Endothelial cell of umbilical vein (primary cell): ENCODE measurements at regions not wholly inside any gene's neighbourhood (a gene's known extent, or its start where the extent isn't known, plus 50 kb on each side); places are given as distances from the start of the nearest gene placed in this dataset.

Experiments used
- BruUV-seq: library from RNA; stranded (reverse); fragments of 400-500 nt; replicated peaks from 2 replicates; lab custom pipeline; 2021; lab: Mats Ljungman, UMichigan
- CTCF ChIA-PET: fragments of 300-600, 350-600 bp; sonication (Branson Sonifier 250); formaldehyde crosslinking; loops from one replicate; lab custom pipeline; 2021; ENCODE audit warnings: antibody characterized with exemption, inconsistent platforms; lab: Charles Lee
- POLR2A ChIA-PET: fragments of 300-600, 350-600 bp; sonication (Branson Sonifier 250); formaldehyde crosslinking; loops from one replicate; lab custom pipeline; 2021; ENCODE audit warnings: antibody characterized with exemption, inconsistent platforms; lab: Charles Lee
- DNase-seq: peaks from one replicate; pipeline ENCODE4 v3.0.0-alpha.2; 2011; ENCODE audit warnings: low read depth, low spot score
- FAIRE-seq: peaks from 2 replicates; lab custom pipeline; 2011; peaks lifted over from hg19 to GRCh38; lab: Jason Lieb, UNC
- H2AFZ ChIP-seq: 2 replicates; pipeline ENCODE4 v1.6.0; 2012; ENCODE audit warnings: low read depth, low read length, control low read depth, inconsistent platforms
- H3K27ac ChIP-seq: 2 replicates; pipeline ENCODE4 v1.5.1; 2011; ENCODE audit warnings: low read depth, mild to moderate bottlenecking, control low read depth, low read length, moderate library complexity; ENCODE audit not compliant: insufficient read depth
- H3K27me3 ChIP-seq, 2 experiments: 2 replicates each; pipeline versions ENCODE4 v1.6.0 to v1.6.1; 2011; ENCODE audit warnings: low read length in 2 of 2, mixed read lengths in 1 of 2; ENCODE audit not compliant: control insufficient read depth in 2 of 2, insufficient read depth in 2 of 2
- H3K36me3 ChIP-seq, 2 experiments: 2 replicates in 1 of 2; 3 replicates in 1 of 2; pipeline ENCODE4 v1.5.1; 2011; ENCODE audit warnings: low read length in 2 of 2, mild to moderate bottlenecking in 1 of 2, moderate library complexity in 1 of 2; ENCODE audit not compliant: control insufficient read depth in 2 of 2, insufficient read depth in 2 of 2; ENCODE audit errors: extremely low read depth in 1 of 2
- H3K4me1 ChIP-seq: 3 replicates; pipeline ENCODE4 v1.5.1; 2011; ENCODE audit warnings: mild to moderate bottlenecking, low read length; ENCODE audit not compliant: control insufficient read depth, insufficient read depth; ENCODE audit errors: extremely low read depth
- H3K4me2 ChIP-seq: 2 replicates; pipeline ENCODE4 v1.6.1; 2011; ENCODE audit warnings: low read length, control low read depth, mixed read lengths; ENCODE audit not compliant: insufficient read depth
- H3K4me3 ChIP-seq, 3 experiments: fragments of 200-600 bp in 1 of 3; sonication (generic), shearing (Covaris generic) in 1 of 3; replicated peaks in 1 of 3; 2 replicates each; pipeline ENCODE4 v1.5.1; 2011 to 2016; ENCODE audit warnings: control low read depth in 3 of 3, low read length in 3 of 3, mild to moderate bottlenecking in 2 of 3, inconsistent platforms in 1 of 3, low read depth in 1 of 3, moderate library complexity in 1 of 3; ENCODE audit not compliant: insufficient read depth in 1 of 3
- H3K79me2 ChIP-seq: 2 replicates; pipeline ENCODE4 v1.6.0; 2012; ENCODE audit warnings: low read length, inconsistent platforms; ENCODE audit not compliant: control insufficient read depth, insufficient read depth
- H3K9ac ChIP-seq: replicated peaks from 2 replicates; pipeline ENCODE3; 2011; ENCODE audit warnings: low read length, control low read depth; ENCODE audit not compliant: insufficient read depth; ENCODE audit errors: extremely low read depth
- H3K9me1 ChIP-seq: replicated peaks from 3 replicates; pipeline ENCODE4 v1.6.0; 2011; ENCODE audit warnings: mild to moderate bottlenecking, low read length; ENCODE audit not compliant: control insufficient read depth, insufficient read depth; ENCODE audit errors: extremely low read depth
- H3K9me3 ChIP-seq: replicated peaks from 2 replicates; pipeline ENCODE4 v1.5.1; 2012; ENCODE audit warnings: low read length, inconsistent platforms; ENCODE audit not compliant: control insufficient read depth, insufficient read depth
- H4K20me1 ChIP-seq: replicated peaks from 2 replicates; pipeline ENCODE3; 2011; ENCODE audit warnings: mild to moderate bottlenecking, low read length; ENCODE audit not compliant: control insufficient read depth, insufficient read depth; ENCODE audit errors: extremely low read depth
- EZH2 ChIP-seq: IDR thresholded peaks from 2 replicates; pipeline ENCODE4 v1.6.1; 2012; ENCODE audit warnings: borderline replicate concordance, low read depth, mild to moderate bottlenecking, moderate library complexity, low read length, inconsistent platforms; ENCODE audit not compliant: severe bottlenecking
- FOS ChIP-seq: IDR thresholded peaks from 2 replicates; pipeline ENCODE4 v1.6.1; 2011; ENCODE audit warnings: mild to moderate bottlenecking, low read length, moderate library complexity, borderline replicate concordance; ENCODE audit not compliant: insufficient read depth
- GATA2 ChIP-seq: IDR thresholded peaks from 2 replicates; pipeline ENCODE4 v1.7.0; 2011; ENCODE audit warnings: low read depth, mild to moderate bottlenecking, moderate library complexity, mixed read lengths, low read length; ENCODE audit not compliant: insufficient read length, insufficient read depth
- JUN ChIP-seq: IDR thresholded peaks from 2 replicates; pipeline ENCODE4 v1.6.1; 2011; ENCODE audit warnings: borderline replicate concordance, low read depth; ENCODE audit not compliant: insufficient read length, insufficient read depth
- MYC ChIP-seq: IDR thresholded peaks from one replicate; pipeline ENCODE4 v1.6.1; 2011; ENCODE audit warnings: mild to moderate bottlenecking, low read depth, low read length
- POLR2A ChIP-seq: IDR thresholded peaks from 2 replicates; pipeline ENCODE4 v1.6.1; 2012; ENCODE audit warnings: low read depth, mild to moderate bottlenecking, control low read depth, low read length
- POLR2AphosphoS5 ChIP-seq: IDR thresholded peaks from 2 replicates; pipeline ENCODE4 v1.6.1; 2012; ENCODE audit warnings: low read depth, mild to moderate bottlenecking, control low read depth, low read length, moderate library complexity; ENCODE audit not compliant: insufficient read depth
- dilution Hi-C: fragments of 300-500 bp; cut with MboI; formaldehyde crosslinking; loops from one replicate; pipeline ENCODE4 v1.15.0; 2019; ENCODE audit warnings: low sequenced_read_pairs; ENCODE audit not compliant: extremely low pct_ligation_motif_present
- intact Hi-C: fragments of 100-400 bp; cut with micrococcal nuclease; formaldehyde crosslinking; loops from one replicate; pipeline ENCODE4 v1.10.0; 2022
- TF ChIP-seq, protein P1 (sequence below): IDR thresholded peaks from 2 replicates; pipeline ENCODE4 v1.6.1; 2011; ENCODE audit not compliant: insufficient read depth, insufficient read length
- TF ChIP-seq, protein P2 (sequence below), 2 donors: IDR thresholded peaks; 1 replicate in 1 of 2; 2 replicates in 1 of 2; pipeline ENCODE4 v1.5.1; 2011; ENCODE audit warnings: low read length in 2 of 2, mild to moderate bottlenecking in 2 of 2, moderate library complexity in 2 of 2, control low read depth in 1 of 2, inconsistent platforms in 1 of 2, low read depth in 1 of 2; ENCODE audit not compliant: insufficient read depth in 1 of 2; ENCODE audit errors: extremely low read depth in 1 of 2

DNA sequence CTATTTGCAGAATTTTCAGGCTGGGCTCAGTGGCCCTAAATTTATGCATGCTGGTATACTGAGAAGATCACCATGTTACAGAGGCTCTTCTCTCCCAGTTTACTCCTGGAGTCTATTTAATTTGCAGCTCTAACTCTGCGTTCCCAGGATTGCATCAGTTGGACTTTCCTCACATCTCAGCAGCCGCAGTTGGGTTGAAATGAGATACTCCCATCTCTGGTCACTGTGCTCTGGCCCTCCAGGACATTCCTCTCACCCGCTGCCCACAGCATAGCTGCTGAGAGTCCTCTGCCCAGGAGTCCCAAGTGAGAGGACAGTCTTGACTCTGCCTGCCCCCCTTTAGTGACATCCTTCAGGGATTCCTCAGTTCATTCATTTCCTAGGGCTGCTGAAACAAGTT lies 150.9 kb downstream of the LACC1 start:
- Histone ChIP-seq H3K4me1 (no peaks in the 10 kb centered on the region), H4K20me1 (no peaks in the 10 kb centered on the region), H3K36me3 (no peaks in the 10 kb centered on the region), H3K9me3 (no peaks in the 10 kb centered on the region), H3K79me2 (no peaks in the 10 kb centered on the region), H3K27ac (no peak overlapping the region), H3K27me3 (peaks cover 5 to 10% of the 10 kb centered on the region in 2 experiments), H3K4me2 (no peak overlapping the region), H2AFZ (no peak overlapping the region), H3K9ac (no peak overlapping the region), H3K4me3 (no peak overlapping the region), H3K9me1 (no peaks in the 10 kb centered on the region)
- intact Hi-C loops (no loop called here), dilution Hi-C loops (no loop called here)
- CTCF ChIA-PET = no interaction called here
- FAIRE-seq (no peak), DNase-seq (no peak)
- TF ChIP-seq FOS = no peak
- TF ChIP-seq, protein P1, sequence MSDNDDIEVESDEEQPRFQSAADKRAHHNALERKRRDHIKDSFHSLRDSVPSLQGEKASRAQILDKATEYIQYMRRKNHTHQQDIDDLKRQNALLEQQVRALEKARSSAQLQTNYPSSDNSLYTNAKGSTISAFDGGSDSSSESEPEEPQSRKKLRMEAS = no peak
- no peak for TF ChIP-seq GATA2
- no peak for TF ChIP-seq POLR2AphosphoS5
- no peak for TF ChIP-seq MYC
- TF ChIP-seq, protein P2, sequence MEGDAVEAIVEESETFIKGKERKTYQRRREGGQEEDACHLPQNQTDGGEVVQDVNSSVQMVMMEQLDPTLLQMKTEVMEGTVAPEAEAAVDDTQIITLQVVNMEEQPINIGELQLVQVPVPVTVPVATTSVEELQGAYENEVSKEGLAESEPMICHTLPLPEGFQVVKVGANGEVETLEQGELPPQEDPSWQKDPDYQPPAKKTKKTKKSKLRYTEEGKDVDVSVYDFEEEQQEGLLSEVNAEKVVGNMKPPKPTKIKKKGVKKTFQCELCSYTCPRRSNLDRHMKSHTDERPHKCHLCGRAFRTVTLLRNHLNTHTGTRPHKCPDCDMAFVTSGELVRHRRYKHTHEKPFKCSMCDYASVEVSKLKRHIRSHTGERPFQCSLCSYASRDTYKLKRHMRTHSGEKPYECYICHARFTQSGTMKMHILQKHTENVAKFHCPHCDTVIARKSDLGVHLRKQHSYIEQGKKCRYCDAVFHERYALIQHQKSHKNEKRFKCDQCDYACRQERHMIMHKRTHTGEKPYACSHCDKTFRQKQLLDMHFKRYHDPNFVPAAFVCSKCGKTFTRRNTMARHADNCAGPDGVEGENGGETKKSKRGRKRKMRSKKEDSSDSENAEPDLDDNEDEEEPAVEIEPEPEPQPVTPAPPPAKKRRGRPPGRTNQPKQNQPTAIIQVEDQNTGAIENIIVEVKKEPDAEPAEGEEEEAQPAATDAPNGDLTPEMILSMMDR (IDR thresholded peaks at IDR 0.05; ENCODE audit: extremely low read depth in 1 of 2, insufficient read depth in 1 of 2, low read depth in 1 of 2, low read length in 2 of 2) = no peak
- no peak for TF ChIP-seq JUN
- TF ChIP-seq EZH2 = no peak
- no peak for TF ChIP-seq POLR2A
- no TSS peak for BruUV-seq
- POLR2A ChIA-PET = no interaction called here
